ENCODE measurements at regions not wholly inside any gene's neighbourhood (a gene's known extent, or its start where the extent isn't known, plus 50 kb on each side); places are given as distances from the start of the nearest gene placed in this dataset.

DNA sequence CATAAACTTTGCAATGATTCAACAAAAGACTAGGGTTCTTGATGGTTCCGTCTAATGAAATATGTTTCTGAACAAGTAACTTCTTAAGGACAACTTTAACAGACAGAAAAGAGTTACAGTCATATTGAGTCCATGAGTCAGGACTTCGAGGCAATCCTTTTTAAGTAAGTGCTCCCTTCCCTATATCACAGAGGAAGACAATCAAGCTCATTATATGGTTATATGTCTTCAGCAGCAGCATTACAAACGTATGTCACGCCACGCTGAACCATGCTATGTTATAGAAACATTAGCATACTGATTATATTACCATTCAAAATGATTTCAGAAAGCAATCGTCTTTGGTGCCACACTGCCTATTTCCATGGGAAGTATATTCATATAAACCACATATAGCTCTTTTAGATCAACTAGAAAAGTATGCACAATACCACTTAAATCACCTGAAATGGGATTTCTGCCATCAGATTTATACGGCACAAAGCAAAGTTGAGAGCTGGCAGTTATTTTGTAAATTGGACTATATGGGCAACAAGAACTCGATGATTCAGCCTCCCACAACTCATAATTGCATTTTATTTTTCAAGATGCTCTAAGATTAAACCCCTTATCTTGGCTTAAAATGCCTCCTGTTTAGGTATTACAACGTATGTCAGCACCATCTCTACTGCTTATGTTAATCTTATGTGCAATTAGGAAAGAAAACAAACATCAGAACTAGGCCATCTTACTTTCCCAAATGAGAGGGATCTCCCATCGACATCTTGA, 111.3 kb upstream of the SAMSN1 start:
- intact Hi-C loops (cut with DNase I) = no loop called here
- TF ChIP-seq CTCF (IDR thresholded peaks at IDR 0.05; ENCODE audit: borderline replicate concordance, extremely low read depth, insufficient read depth) = no peak
- Histone ChIP-seq H3K36me3 (ENCODE audit: control insufficient read depth in 2 of 3, insufficient read depth in 3 of 3, low read length in 3 of 3) (no peaks in the 10 kb centered on the region), H3K27ac (ENCODE audit: low read depth in 2 of 2, low read length in 2 of 2) (no peak overlapping the region), H3K27me3 (ENCODE audit: control insufficient read depth, insufficient read depth, low read length) (no peaks in the 10 kb centered on the region), H3K4me1 (ENCODE audit: control insufficient read depth in 2 of 3, insufficient read depth in 2 of 3, low read depth in 1 of 3, low read length in 3 of 3) (no peaks in the 10 kb centered on the region), H3K9ac (ENCODE audit: low read length in 3 of 3) (no peak overlapping the region), H3K9me3 (ENCODE audit: control insufficient read depth in 2 of 3, insufficient read depth in 1 of 3, low read length in 3 of 3) (no peaks in the 10 kb centered on the region), H3K4me3 (ENCODE audit: low read length in 3 of 3) (no peak overlapping the region)
- no peak for FAIRE-seq
- DNase-seq = no peak

DNA sequence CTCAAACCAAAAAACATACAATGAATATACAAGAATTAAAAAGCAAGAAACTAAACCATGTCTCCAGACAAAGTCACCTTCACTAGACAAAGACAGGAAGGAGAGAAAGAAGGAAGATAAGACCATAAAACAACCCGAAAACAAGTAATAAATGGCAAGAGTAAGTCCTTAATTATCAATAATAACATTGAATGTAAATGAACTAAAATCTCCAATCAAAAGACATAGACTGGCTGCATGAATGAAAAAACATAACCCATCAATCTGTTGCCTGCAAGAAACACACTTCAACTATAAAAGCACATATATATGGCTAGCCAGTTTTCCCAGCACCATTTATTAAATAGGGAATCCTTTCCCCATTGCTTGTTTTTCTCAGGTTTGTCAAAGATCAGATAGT, 100.8 kb upstream of the SAMSN1 start:
- Histone ChIP-seq H3K27me3 (ENCODE audit: control insufficient read depth, insufficient read depth, low read length) (no peaks in the 10 kb centered on the region), H3K4me3 (ENCODE audit: low read length in 3 of 3) (no peak overlapping the region), H3K9ac (ENCODE audit: low read length in 3 of 3) (no peak overlapping the region), H3K27ac (ENCODE audit: low read depth in 2 of 2, low read length in 2 of 2) (no peak overlapping the region), H3K36me3 (ENCODE audit: control insufficient read depth in 2 of 3, insufficient read depth in 3 of 3, low read length in 3 of 3) (no peaks in the 10 kb centered on the region), H3K4me1 (ENCODE audit: control insufficient read depth in 2 of 3, insufficient read depth in 2 of 3, low read depth in 1 of 3, low read length in 3 of 3) (no peaks in the 10 kb centered on the region), H3K9me3 (ENCODE audit: control insufficient read depth in 2 of 3, insufficient read depth in 1 of 3, low read length in 3 of 3) (peaks cover 0 to 4% (median 0%) of the 10 kb centered on the region in 3 donors)
- DNase-seq = no peak
- FAIRE-seq = no peak
- intact Hi-C loops (cut with DNase I) = no loop called here
- TF ChIP-seq CTCF (IDR thresholded peaks at IDR 0.05; ENCODE audit: borderline replicate concordance, extremely low read depth, insufficient read depth) = no peak

- H3K36me3 ChIP-seq (ENCODE audit: control insufficient read depth in 2 of 3, insufficient read depth in 3 of 3, low read length in 3 of 3) = no peaks in the 10 kb centered on the region
- no peak overlapping the region for H3K4me3 ChIP-seq (ENCODE audit: low read length in 3 of 3)
- no peak for FAIRE-seq
- H3K4me1 ChIP-seq (ENCODE audit: control insufficient read depth in 2 of 3, insufficient read depth in 2 of 3, low read depth in 1 of 3, low read length in 3 of 3) = no peaks in the 10 kb centered on the region
- intact Hi-C loops (cut with DNase I) = no loop called here
- no peak overlapping the region for H3K9ac ChIP-seq (ENCODE audit: low read length in 3 of 3)
- H3K9me3 ChIP-seq (ENCODE audit: control insufficient read depth in 2 of 3, insufficient read depth in 1 of 3, low read length in 3 of 3) = peaks cover 0 to 4% (median 0%) of the 10 kb centered on the region in 3 donors
- H3K27ac ChIP-seq (ENCODE audit: low read depth in 2 of 2, low read length in 2 of 2) = no peak overlapping the region
- no peaks in the 10 kb centered on the region for H3K27me3 ChIP-seq (ENCODE audit: control insufficient read depth, insufficient read depth, low read length)
- no peak for DNase-seq
- TF ChIP-seq CTCF (IDR thresholded peaks at IDR 0.05; ENCODE audit: borderline replicate concordance, extremely low read depth, insufficient read depth) = no peak
Observed at GRCh38 chr21:14645702-14646101, 99.6 kb upstream of the SAMSN1 start.

DNA sequence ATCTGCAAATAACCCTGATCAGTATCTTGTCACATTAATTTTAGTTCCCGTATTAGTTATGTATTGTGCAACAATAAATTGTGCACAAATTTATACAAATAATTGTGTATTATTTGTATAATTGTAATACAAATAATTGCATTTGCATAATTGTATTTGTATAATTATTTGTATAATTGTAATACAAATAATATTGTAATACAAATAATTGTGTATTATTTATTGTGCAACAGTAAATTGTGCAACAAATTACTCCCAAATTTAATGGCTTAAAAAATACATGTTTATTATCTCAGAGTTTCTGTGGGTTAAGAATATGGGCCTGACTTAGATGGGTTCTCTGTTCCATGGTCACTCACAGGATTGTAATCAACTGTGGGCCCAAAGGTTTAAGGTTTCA, 86.2 kb upstream of the SAMSN1 start:
- no peak for TF ChIP-seq CTCF (IDR thresholded peaks at IDR 0.05; ENCODE audit: borderline replicate concordance, extremely low read depth, insufficient read depth)
- H3K27ac ChIP-seq (ENCODE audit: low read depth in 2 of 2, low read length in 2 of 2) = no peak overlapping the region
- FAIRE-seq (no peak), DNase-seq (no peak)
- H3K9ac ChIP-seq (ENCODE audit: low read length in 3 of 3) = no peak overlapping the region
- no peaks in the 10 kb centered on the region for H3K36me3 ChIP-seq (ENCODE audit: control insufficient read depth in 2 of 3, insufficient read depth in 3 of 3, low read length in 3 of 3)
- no peak overlapping the region for H3K4me3 ChIP-seq (ENCODE audit: low read length in 3 of 3)
- H3K27me3 ChIP-seq (ENCODE audit: control insufficient read depth, insufficient read depth, low read length) = no peaks in the 10 kb centered on the region
- intact Hi-C loops (cut with DNase I) = no loop called here
- no peaks in the 10 kb centered on the region for H3K9me3 ChIP-seq (ENCODE audit: control insufficient read depth in 2 of 3, insufficient read depth in 1 of 3, low read length in 3 of 3)
- H3K4me1 ChIP-seq (ENCODE audit: control insufficient read depth in 2 of 3, insufficient read depth in 2 of 3, low read depth in 1 of 3, low read length in 3 of 3) = no peaks in the 10 kb centered on the region

Data from kidney (tissue), 13 donors.